MM.1S (cell line): ENCODE measurements at regions not wholly inside any gene's neighbourhood (a gene's known extent, or its start where the extent isn't known, plus 50 kb on each side); places are given as distances from the start of the nearest gene placed in this dataset.

Source experiments
- CTCF ChIP-seq: fragments of 300-600 bp; sonication (generic); IDR thresholded peaks from 2 replicates; pipeline ENCODE4 v1.5.1; 2016; ENCODE audit warnings: antibody characterized with exemption, low read length, mixed read lengths
- EZH2 ChIP-seq: fragments of 300-600 bp; sonication (generic); optimal IDR thresholded peaks from 2 replicates; pipeline ENCODE3; 2017; ENCODE audit warnings: low read depth, mild to moderate bottlenecking, antibody characterized with exemption, low read length, mixed read lengths

- no peak for TF ChIP-seq CTCF
- TF ChIP-seq EZH2 = no peak
Observed at GRCh38 chr1:184146202-184146601, 94.7 kb downstream of the TSEN15 start.
